ENCODE measurements at regions not wholly inside any gene's neighbourhood (a gene's known extent, or its start where the extent isn't known, plus 50 kb on each side); places are given as distances from the start of the nearest gene placed in this dataset.

DNA sequence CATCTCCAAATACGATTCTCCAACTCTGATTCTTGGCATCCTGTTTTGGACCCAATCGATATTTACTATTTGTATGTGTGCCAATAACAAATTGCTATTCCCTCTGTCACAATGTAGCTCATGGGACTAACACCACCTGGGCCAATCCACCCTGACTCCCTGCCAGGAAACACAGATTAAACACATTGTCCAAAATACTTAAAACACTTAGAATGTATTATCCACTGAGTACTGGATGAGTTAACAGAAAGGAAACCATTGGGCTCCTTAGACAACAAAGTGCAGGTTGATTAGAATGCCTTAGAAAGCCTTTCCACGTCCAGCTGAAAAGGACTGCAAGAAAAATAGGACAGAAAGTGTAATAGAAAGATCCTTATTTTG, 79.4 kb upstream of the ARHGAP28 start:
- TF ChIP-seq, protein P1, sequence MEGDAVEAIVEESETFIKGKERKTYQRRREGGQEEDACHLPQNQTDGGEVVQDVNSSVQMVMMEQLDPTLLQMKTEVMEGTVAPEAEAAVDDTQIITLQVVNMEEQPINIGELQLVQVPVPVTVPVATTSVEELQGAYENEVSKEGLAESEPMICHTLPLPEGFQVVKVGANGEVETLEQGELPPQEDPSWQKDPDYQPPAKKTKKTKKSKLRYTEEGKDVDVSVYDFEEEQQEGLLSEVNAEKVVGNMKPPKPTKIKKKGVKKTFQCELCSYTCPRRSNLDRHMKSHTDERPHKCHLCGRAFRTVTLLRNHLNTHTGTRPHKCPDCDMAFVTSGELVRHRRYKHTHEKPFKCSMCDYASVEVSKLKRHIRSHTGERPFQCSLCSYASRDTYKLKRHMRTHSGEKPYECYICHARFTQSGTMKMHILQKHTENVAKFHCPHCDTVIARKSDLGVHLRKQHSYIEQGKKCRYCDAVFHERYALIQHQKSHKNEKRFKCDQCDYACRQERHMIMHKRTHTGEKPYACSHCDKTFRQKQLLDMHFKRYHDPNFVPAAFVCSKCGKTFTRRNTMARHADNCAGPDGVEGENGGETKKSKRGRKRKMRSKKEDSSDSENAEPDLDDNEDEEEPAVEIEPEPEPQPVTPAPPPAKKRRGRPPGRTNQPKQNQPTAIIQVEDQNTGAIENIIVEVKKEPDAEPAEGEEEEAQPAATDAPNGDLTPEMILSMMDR (IDR thresholded peaks at IDR 0.05; ENCODE audit: borderline replicate concordance, control extremely low read depth, extremely low read depth, insufficient read depth, missing control alignments): no peak
- in situ Hi-C loops (cut with MboI; ENCODE audit: low sequenced_read_pairs, unreplicated experiment): loop anchor here (25.0 kb wide), 1 partner anchor 113 kb away; no protein-coding TSS in a partner anchor
- no peak for DNase-seq (ENCODE audit: low spot score)

DNA sequence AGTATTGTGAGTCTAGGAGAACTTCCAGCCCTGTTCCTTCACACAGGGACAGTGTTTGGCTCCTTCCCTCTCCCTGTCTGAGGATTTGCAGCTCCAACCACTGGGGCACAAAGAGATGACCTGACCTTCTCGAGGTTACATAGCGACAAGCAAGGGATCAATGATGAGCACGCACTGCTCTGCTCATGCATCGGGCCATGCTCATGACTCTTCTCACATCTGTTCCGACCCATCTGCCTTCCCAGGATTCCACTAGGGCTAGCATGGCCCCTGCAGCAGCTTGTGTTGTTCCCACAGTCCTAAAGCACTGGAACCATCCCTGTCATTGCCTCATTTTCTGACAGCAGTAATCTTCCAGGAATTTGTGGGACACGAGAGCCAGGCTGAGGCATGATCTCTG, 78.8 kb upstream of the ARHGAP28 start:
- TF ChIP-seq, protein P1 (IDR thresholded peaks at IDR 0.05; ENCODE audit: borderline replicate concordance, control extremely low read depth, extremely low read depth, insufficient read depth, missing control alignments): no peak
- in situ Hi-C loops (cut with MboI; ENCODE audit: low sequenced_read_pairs, unreplicated experiment): loop anchor here (25.0 kb wide), 1 partner anchor 113 kb away; no protein-coding TSS in a partner anchor
- no peak for DNase-seq (ENCODE audit: low spot score)

DNA sequence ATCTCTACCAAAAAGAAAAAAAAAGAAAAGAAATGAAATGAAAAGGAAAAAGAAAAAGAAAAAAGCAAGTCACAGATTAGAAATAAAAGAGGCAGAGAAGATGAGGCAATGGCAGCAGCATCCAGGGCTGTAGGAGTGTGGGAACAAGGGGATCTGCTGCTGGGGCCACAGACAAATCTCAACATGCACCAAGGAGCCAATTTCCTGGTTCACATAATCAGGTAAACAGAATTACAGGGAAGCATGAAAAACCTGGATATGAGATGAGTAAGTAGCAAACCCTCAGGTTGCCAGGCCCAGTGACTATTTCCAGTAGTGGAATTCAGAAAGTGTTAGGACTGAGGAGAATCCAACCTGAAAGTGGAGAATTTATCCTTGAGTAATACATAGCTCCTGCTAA, 77.4 kb upstream of the ARHGAP28 start:
- TF ChIP-seq, protein P1 (IDR thresholded peaks at IDR 0.05; ENCODE audit: borderline replicate concordance, control extremely low read depth, extremely low read depth, insufficient read depth, missing control alignments): no peak
- in situ Hi-C loops (cut with MboI; ENCODE audit: low sequenced_read_pairs, unreplicated experiment): loop anchor here (25.0 kb wide), 1 partner anchor 115 kb away; no protein-coding TSS in a partner anchor
- no peak for DNase-seq (ENCODE audit: low spot score)

DNA sequence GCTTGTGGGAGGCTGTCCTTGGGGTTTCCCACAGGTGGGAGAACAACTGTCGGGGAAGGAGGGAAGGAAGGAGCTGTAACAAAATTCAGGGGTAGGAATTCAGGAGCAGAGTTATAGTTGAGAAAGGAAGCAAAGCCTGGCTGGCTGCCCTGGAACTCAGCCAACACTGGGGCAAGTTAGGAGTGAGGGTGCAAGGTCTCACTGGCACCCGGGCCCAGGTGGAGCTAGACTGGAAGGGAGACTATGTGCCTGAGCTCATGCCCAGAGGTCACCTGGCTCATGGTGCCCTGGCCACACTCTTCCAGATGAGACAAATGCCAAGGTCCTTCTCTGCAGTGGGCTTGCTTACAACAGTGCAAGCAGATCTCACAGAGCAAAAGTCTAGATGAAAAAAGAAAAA, 75.6 kb upstream of the ARHGAP28 start:
- TF ChIP-seq, protein P1 (IDR thresholded peaks at IDR 0.05; ENCODE audit: borderline replicate concordance, control extremely low read depth, extremely low read depth, insufficient read depth, missing control alignments): no peak
- DNase-seq (ENCODE audit: low spot score): no peak
- in situ Hi-C loops (cut with MboI; ENCODE audit: low sequenced_read_pairs, unreplicated experiment): loop anchor here (25.0 kb wide), 1 partner anchor 117 kb away; no protein-coding TSS in a partner anchor

DNA sequence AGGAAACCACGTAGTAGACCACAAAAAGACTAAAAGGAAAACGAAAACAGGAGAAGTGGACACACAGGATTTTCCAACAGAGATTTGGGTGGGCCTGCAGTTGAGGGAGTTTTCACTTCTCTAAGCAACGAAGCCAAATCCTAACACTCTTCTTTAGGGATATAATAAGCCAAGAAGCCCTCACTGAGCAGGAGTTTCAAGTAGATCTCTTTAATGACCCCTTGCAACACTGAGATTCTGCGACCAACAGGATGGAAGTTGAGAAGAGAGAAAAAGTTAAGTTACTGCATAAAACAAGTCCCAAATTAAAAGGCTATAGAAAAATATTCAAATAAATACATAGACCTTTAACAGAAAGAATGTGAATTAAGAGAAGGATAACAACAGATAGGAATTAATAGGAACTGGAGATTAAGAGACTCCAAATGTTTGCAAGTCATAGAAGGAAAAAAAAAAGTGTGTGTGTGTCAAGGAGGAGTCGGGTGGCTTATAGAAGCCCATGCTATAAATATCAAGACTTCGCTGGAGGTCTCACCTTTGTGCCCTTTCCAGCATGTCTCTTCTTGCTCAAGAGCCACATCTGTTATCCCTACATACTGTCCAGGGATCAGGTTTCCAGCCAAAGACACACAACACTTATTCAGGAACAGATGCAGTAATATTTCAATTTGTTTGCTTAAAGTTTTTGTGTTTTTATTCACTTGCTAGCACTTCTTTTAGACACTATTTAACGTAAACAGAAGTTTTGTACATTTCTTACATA, 69.4 kb upstream of the ARHGAP28 start:
- TF ChIP-seq, protein P1 (IDR thresholded peaks at IDR 0.05; ENCODE audit: borderline replicate concordance, control extremely low read depth, extremely low read depth, insufficient read depth, missing control alignments): no peak
- DNase-seq (ENCODE audit: low spot score): no peak
- in situ Hi-C loops (cut with MboI; ENCODE audit: low sequenced_read_pairs, unreplicated experiment): loop anchor here (25.0 kb wide), 1 partner anchor 123 kb away; no protein-coding TSS in a partner anchor

DNA sequence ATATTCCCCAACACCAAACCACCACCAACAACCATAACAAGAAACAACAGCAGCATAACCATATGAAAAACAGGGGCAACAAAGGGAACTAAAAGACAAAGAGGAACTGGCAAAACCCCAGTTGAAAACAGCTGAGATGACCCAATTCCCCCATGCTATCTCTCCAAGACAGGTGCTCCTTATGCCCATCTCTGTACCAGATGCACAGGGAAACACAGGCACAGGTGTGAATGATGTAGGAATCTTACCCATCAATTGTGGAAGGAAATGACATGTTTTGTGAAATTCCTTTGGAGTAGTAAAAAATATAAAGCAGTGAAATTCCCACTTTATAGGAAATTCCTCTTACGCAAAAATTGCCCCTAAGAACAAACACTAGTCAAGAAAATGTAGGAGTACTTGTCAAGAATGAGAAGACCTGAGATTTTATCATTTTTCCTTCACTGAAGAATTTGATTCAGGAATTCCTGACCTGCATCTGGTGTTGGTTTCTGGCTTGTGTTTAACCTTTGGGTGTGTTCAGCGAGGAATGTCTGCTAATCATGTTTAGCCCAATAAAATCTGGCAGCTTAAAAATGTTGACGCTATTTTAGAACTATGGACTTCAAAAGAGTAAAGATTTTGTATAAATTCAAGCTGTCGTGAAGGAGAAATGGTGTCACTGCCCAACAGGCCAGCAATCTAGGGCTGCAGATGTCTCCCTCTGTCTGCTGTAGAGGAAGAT, 67.7 kb upstream of the ARHGAP28 start:
- in situ Hi-C loops (cut with MboI; ENCODE audit: low sequenced_read_pairs, unreplicated experiment): loop anchor here (25.0 kb wide), 1 partner anchor 125 kb away; no protein-coding TSS in a partner anchor
- TF ChIP-seq, protein P1 (IDR thresholded peaks at IDR 0.05; ENCODE audit: borderline replicate concordance, control extremely low read depth, extremely low read depth, insufficient read depth, missing control alignments): no peak
- no peak for DNase-seq (ENCODE audit: low spot score)
